Psoas muscle (tissue), 7 donors: ENCODE measurements at regions not wholly inside any gene's neighbourhood (a gene's known extent, or its start where the extent isn't known, plus 50 kb on each side); places are given as distances from the start of the nearest gene placed in this dataset.

Source experiments
- ATAC-seq, 4 donors: fragments of 200-7000 bp; cut with Tn5 transposase; one replicate each; pipeline ENCODE4 v1.9.1; 2020; ENCODE audit warnings: moderate library complexity in 3 of 4, mild to moderate bottlenecking in 2 of 4
- DNase-seq, 2 donors: peaks; one replicate each; pipeline ENCODE4 v3.0.0-alpha.2; 2020
- H3K27ac ChIP-seq: fragments of 200-600 bp; one replicate; pipeline ENCODE4 v1.8.0; 2022
- H3K27me3 ChIP-seq, 3 donors: fragments of 200-600 bp in 1 of 3; one replicate each; pipeline versions ENCODE4 v1.6.1 to v1.8.0; 2013 to 2022; ENCODE audit warnings: low read length in 2 of 3, mild to moderate bottlenecking in 2 of 3, moderate library complexity in 1 of 3; ENCODE audit not compliant: insufficient read depth in 3 of 3
- H3K36me3 ChIP-seq, 2 donors: fragments of 200-600 bp in 1 of 2; one replicate each; pipeline versions ENCODE4 v1.6.1 to v1.8.0; 2013 to 2022; ENCODE audit warnings: low read depth in 1 of 2, mild to moderate bottlenecking in 1 of 2, moderate library complexity in 1 of 2; ENCODE audit not compliant: insufficient read depth in 1 of 2
- H3K4me1 ChIP-seq: fragments of 200-600 bp; one replicate; pipeline ENCODE4 v1.8.0; 2022
- H3K4me3 ChIP-seq: fragments of 200-600 bp; one replicate; pipeline ENCODE4 v1.8.0; 2022; ENCODE audit warnings: mild to moderate bottlenecking
- H3K9me3 ChIP-seq: fragments of 200-600 bp; one replicate; pipeline ENCODE4 v1.8.0; 2022
- CTCF ChIP-seq: fragments of 200-600 bp; IDR thresholded peaks from one replicate; pipeline ENCODE4 v1.8.0; 2022; ENCODE audit warnings: antibody characterized with exemption
- WGBS, 3 donors: extraction: QIAGEN DNeasy Blood & Tissue Kit; methylation state at CpG; one replicate each; pipeline versions ENCODE4 v1.1.6 to v1.1.7; 2013; 5-methylcytosine and 5-hydroxymethylcytosine counted together
- intact Hi-C, 2 donors: fragments of 100-400 bp; cut with DNase I; formaldehyde crosslinking; loops; one replicate each; pipeline versions ENCODE4 v1.11.0 to v1.14.2; 2022
- donor health status: healthy with polysubstance abuse.
- donor health status: DM: no; HTN: no; CAD: no; lungs with moderate emphysema.
- donor health status: Bipolar disorder and iron deficiency.
- donor health status: healthy.
- donor health status: DM: yes; HTN: yes; CAD: no.
- donor health status: DM: no; HTN: no; CAD: no.
- donor health status: DM: yes; HTN: yes; CAD: no.

- H3K27ac ChIP-seq = peak overlapping the region; percentile 51
- TF ChIP-seq CTCF = no peak
- peaks cover 8% of the 10 kb centered on the region for H3K4me1 ChIP-seq
- intact Hi-C loops = no loop called here
- no peaks in the 10 kb centered on the region for H3K9me3 ChIP-seq
- H3K4me3 ChIP-seq = peak overlapping the region; percentile 72
- H3K27me3 ChIP-seq = peaks cover 0 to 24% (median 8%) of the 10 kb centered on the region in 3 donors
- WGBS, 3 donors = 3 to 9% (median 7%) methylated on average over 34 to 35 of the region's 35 CpGs
- DNase-seq (peak in 1 of 2 donors; percentile 19), ATAC-seq (peak; percentile 26 to 52 (median 30))
- no peaks in the 10 kb centered on the region for H3K36me3 ChIP-seq
Measured at GRCh38 chr9:110048976-110049698, 158.8 kb downstream of the C9orf152 start.

- 20 to 28% (median 22%) methylated on average over 22 to 26 of the region's 26 CpGs for WGBS, 3 donors
- Histone ChIP-seq H3K9me3 (no peaks in the 10 kb centered on the region), H3K4me3 (peak overlapping the region; percentile 72), H3K36me3 (no peaks in the 10 kb centered on the region), H3K27ac (peak overlapping the region; percentile 51), H3K27me3 (peaks cover 0 to 24% (median 8%) of the 10 kb centered on the region in 3 donors), H3K4me1 (peaks cover 8% of the 10 kb centered on the region)
- DNase-seq (peak; percentile 35 to 57), ATAC-seq (peak; percentile 43 to 70 (median 60))
- no peak for TF ChIP-seq CTCF
- intact Hi-C loops = no loop called here
Measured at GRCh38 chr9:110049699-110050450, 158.1 kb downstream of the C9orf152 start.

GRCh38 chr9:110050925-110051355, 157.0 kb downstream of the C9orf152 start:
- WGBS, 3 donors = 13 to 40% (median 19%) methylated on average over 1 of the region's 1 CpG
- ATAC-seq (peak; percentile 17 to 63 (median 34)), DNase-seq (no peak)
- TF ChIP-seq CTCF = no peak
- Histone ChIP-seq H3K9me3 (no peaks in the 10 kb centered on the region), H3K27ac (peak overlapping the region; percentile 15), H3K4me1 (peaks cover 8% of the 10 kb centered on the region), H3K4me3 (peak overlapping the region; percentile 72), H3K36me3 (no peaks in the 10 kb centered on the region), H3K27me3 (peaks cover 0 to 24% (median 8%) of the 10 kb centered on the region in 3 donors)
- intact Hi-C loops = no loop called here

DNA sequence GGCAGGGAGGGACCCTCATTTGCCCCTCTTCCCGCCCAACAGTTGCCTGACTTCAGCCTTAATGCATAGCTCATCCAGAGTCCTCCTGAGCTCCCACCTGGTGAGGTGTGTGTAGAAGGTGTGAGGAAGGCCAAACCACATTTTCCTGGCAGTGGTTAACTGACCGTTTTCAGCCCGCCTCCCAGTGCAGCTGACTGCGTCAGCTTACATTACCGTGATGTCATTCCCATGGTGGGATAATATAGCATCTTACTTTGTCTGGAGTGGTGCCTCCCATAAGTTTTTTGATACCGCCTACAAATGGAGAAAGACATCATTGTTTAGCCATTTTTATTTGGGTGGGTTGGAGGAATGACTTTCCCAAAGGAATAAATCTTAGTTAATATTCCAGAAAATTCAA, 151.9 kb downstream of the C9orf152 start:
- WGBS, 3 donors = 93 to 96% (median 96%) methylated on average over 6 of the region's 6 CpGs
- H3K4me1 ChIP-seq = no peaks in the 10 kb centered on the region
- intact Hi-C loops = loop anchor here (5.0 kb wide), 3 partner anchors 154 to 484 kb away; no protein-coding TSS in a partner anchor

More for the DNA sequence above, 151.9 kb downstream of the C9orf152 start:
- Histone ChIP-seq H3K27ac (no peak overlapping the region), H3K9me3 (no peaks in the 10 kb centered on the region), H3K36me3 (no peaks in the 10 kb centered on the region), H3K4me3 (no peak overlapping the region), H3K27me3 (peaks cover 0 to 4% (median 4%) of the 10 kb centered on the region in 3 donors)
- no peak for TF ChIP-seq CTCF
- DNase-seq = no peak
- ATAC-seq = no peak
